Putamen (tissue), 1 donor: ENCODE measurements at regions not wholly inside any gene's neighbourhood (a gene's known extent, or its start where the extent isn't known, plus 50 kb on each side); places are given as distances from the start of the nearest gene placed in this dataset.
"Not testable (repeated sequence)": the region's sequence is repeated elsewhere in the genome, so short reads cannot be mapped to it uniquely, and the experiment has no call there.

ENCODE experiments used
- DNase-seq: peaks from one replicate; pipeline ENCODE4 v3.0.0-alpha.2; 2016; ENCODE audit warnings: low spot score

DNA sequence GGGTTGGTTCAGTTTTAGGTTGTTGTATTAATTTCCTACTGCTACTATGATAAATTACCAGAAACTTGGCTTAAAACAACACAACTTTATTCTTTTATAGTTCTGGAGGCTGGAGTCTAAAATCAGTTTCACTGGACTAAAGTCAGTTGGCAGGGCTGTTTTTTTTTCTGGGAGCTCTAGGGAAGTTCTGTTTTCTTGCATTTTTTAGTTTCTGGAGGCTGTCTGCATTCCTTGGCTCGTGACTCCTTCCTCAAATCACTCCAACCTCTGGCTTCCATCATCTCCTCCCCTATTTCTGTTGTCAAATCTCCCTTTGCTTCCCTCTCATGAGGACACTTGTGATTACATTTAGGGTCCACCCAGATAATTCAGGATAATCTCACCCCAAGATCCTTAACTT lies 51.3 kb upstream of the SUB1 start:
- DNase-seq: no peak

DNA sequence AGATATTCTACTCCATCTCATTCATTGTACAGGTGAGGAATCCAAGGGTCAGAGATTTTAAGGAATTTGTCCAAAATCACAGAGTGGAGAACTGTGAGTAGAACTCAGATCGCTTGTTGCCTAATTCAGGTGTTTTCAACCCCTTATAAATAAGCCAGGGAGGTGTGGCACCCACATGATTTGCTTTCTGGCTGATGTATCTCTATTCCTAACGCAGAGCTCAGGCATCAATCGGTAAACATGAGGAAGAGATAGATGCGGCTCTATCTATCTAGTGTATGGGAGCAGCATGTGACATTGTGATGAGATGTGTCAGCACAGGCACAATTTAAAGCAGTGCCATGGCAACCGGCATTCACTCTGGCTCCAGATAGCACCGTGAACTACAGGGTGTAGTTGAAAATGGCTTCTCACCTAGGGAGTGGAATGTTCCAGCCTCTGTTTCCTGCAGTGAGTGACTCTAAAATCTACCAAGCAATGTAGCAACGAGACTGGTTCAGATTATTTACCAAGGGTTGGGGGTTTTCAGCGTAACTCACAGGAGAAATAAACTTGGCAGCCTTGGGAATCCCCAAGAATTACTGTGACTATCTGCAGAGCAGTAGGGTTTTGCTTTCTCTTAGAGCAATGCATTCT lies 53.4 kb upstream of the SUB1 start:
- DNase-seq: peak; percentile 66

DNA sequence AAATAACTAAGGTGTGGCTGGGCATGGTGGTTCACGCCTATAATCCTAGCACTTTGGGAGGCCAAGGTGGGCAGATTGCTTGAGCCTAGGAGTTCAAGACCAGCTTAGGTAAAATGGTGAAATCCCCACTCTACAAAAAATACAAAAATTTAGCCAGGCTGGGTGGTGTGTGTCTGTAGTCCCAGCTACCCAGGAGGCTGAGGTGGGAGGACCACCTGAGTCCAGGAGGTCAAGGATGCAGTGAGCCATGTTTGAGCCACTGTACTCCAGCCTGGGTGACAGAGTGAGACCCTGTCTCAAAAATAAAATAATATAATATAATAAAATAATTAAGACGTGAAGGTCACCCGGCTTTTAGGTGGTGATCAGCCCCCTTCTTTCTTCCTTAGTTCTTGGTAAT lies 58.0 kb upstream of the SUB1 start:
- not testable (repeated sequence) for DNase-seq

DNA sequence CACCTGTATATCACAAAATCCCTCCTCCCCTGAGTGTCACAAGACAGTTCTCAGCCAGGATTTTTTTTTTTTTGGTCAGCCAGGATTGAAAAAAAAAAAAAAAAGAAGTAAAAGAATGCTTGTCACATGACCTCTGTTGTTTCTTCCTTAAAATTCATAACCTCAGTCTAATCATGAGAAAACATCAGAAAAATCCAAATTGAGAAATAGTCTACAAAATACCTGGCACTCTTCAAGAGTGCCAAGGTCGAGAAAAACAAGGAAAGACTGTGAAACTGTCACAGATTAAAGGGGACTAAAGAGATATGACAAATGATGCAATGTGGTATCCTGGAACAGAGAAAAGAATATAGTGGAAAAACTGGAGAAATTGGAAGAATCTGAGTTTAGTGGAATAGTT lies 58.5 kb upstream of the SUB1 start:
- no peak for DNase-seq

DNA sequence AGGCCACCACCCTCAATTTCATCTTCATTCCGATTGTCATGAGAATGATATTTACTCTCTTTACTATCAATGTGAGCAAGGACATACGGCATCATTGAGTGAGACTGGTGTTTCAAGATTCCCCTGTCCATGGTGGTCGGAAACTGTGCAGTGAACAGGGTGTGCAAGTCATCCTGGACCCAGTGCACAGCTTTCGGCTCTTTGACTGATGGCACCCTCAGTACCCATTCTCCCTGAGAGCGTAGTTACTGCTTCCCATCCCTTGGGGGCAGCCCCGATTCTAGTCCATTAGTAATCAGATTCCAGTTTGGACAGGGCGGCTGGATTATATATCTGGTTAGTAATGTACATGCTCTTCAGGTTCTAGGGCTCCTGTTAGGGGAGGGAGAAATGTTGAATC lies 61.7 kb upstream of the SUB1 start:
- DNase-seq: no peak

DNA sequence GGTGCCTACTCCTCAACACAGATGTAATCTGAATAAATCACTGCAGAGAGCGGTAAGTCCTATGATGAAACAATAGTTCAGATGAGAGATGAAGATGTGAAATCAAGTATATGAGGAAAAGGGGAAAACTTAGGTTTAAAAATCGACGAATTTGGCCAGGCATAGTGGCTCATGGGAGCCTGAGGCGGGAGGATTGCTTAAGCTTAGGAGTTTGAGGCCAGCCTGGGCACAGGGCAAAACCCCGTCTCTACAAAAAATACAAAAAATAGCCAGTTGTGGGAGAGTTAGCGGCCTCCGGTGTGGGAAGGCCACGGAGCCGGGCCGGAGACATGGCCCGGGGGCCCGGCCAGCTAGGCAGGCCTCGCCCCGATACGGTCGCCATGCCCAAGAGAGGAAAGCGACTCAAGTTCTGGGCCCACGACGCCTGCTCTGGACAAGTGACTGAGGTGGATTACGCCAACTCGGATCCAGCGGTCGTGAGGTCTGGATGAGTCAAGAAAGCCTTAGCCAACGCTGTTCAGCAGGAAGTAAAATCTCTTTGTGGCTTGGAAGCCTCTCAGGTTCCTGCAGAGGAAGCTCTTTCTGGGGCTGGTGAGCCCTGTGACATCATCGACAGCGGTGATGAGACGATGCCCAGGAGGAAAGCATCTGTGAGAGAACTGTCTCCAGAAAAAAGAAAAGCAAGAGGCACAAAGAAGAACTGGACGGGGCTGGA lies 62.8 kb upstream of the SUB1 start:
- no peak for DNase-seq

DNA sequence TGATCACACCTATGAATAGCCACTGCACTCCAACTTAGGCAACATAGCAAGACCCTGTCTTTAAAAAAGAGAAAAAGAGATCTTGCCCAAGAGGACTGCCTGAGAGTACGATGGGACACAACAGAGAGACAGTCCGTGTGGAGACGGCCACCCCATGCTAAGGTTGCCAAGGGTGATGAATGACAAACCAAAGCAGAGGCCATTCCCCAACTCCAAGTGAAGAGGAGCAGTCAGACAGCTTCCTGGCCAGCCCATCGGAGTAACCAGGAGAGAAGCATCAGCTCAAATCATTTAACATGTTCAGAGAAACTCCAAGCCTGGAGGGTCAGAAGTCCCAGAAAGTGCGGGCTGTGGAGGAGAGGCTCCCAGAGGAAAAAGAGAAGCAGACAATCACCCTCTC lies 63.9 kb upstream of the SUB1 start:
- no peak for DNase-seq

DNA sequence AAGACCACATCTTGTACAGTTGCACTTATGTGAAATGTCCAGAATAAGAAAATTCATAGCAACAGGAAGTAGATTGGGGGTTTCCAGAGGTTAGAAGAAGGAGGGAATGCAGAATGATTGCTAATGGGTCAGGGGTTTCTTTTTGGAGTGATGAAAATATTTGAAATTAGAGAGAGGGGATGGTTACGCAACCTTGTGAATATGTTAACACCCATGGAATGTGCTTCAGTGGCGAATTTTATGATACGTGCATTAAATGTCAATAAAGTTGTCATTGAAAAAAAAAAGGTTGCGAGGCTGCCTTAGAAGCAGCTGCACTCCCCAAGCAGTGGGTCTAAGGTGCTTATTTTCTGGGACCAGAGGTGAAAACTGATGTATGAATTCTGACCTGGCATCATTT lies 64.4 kb upstream of the SUB1 start:
- no peak for DNase-seq

DNA sequence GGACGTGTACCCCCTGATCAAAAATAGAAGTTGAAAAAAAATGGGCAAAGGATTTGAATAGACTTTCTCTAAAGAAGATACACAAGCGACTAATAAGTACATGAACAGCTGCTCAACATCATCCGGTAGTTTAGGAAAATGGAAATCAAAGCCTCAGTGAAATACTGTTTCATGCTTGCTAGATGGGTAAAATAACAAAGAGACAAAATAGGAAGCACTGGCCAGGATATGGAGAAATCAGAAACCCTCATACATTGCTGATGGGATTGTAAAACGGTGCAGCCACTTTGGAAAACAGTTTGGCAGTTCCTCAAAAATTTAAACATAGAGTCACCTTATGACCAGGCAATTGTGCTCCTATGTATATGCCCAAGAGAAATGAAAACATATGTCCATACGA lies 65.0 kb upstream of the SUB1 start:
- no peak for DNase-seq

DNA sequence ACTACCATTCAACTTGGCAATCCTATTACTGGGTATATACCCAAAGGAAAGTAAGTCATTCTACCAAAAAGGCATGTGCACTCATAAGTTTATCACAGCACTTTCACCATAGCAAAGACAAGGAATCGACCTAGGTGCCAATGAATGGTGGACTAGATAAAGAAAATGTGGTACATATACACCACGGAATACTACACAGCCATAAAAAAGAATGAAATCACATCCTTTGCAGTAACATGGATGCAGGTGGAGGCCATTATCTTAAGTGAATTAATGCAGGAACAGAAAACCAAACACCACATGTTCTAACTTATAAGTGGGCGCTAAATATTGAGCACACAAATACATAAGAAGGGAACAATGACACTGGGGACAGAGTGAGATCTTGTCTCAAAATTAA lies 65.8 kb upstream of the SUB1 start:
- DNase-seq: no peak

DNA sequence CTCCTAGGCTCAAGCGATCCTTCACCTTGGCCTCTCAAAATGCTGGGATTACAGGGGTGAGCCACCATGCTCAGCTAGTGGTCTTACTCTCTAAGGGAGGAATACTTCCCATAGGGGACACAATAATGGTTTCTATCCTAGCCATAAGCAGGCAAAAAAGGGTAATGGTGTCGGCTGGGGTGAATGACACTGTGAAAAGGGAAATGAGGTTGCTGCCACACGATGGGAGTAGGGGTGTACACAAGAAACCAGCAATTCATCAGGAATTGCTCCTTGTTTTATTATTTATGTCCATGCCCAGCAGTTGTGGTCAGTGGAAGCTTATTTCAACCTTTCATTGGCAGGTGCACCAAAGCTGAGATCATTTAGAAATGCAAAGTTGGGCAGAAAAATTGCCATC lies 70.3 kb upstream of the ZFR start:
- DNase-seq: no peak

DNA sequence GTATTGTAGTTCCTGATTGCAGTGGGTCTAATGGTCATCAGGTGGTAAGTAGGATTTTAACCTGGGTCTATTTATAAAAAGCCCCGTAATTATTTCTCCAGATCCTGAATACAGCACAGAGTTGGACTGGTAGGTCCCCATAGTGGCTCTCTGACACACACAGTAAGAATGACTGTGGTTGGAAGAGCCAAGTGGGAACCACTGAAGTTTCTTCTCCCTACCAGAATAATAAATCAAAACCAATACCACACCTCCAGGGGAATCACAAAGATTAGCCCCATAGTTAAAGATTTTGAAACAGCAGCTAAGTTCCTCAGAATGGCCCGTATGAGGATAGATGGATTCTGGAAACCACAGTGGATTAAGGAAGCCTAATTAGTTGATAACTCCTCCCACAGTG lies 68.4 kb upstream of the ZFR start:
- no peak for DNase-seq

DNA sequence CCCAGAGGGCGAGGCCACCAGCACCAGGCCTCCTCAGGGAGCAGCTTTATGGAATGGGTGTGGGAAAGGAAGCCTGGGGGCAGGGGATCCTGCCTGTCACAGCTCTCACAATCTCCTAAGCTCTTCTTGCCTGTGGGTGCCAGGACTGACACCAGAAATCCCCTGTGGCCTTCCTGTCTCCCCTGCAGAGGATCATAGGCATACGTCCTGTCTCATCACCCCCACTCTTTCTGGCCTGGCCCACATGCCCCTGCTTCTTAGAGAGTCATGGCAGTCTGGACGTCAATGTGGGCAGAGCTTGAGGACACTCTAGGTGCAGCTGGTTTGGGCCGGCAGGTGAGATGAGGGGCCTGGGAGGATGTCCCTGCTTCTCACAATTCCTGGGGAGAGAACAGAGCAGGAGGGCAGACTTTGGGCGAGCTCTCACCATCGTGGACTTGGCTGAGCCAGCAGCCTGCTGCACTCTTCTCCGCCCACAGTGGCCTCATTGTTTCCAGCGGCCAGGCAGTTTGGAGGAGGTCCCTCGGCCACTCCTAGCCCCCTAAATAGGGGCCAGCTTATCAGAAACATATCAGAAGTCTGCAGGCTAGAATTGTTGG lies 67.3 kb upstream of the ZFR start:
- no peak for DNase-seq

DNA sequence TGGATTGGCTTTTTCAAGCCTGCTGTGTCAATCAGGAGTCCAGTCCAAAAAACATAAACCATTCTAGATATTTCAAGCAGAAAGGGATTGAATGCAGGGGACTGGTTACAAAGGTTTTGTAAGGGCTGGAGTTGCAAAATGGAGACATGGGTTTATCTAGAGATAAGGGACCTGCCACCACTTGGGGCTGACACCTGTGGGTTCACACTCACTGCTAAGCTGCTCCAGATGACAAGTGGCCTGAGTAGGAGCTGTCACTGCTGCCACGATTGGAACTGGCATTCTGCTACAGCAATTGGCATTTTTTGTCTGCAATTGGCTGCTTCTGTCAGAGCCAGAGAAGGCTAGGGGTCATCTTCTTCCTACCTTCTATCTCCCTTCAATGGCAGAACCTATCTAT lies 66.3 kb upstream of the ZFR start:
- DNase-seq: no peak

DNA sequence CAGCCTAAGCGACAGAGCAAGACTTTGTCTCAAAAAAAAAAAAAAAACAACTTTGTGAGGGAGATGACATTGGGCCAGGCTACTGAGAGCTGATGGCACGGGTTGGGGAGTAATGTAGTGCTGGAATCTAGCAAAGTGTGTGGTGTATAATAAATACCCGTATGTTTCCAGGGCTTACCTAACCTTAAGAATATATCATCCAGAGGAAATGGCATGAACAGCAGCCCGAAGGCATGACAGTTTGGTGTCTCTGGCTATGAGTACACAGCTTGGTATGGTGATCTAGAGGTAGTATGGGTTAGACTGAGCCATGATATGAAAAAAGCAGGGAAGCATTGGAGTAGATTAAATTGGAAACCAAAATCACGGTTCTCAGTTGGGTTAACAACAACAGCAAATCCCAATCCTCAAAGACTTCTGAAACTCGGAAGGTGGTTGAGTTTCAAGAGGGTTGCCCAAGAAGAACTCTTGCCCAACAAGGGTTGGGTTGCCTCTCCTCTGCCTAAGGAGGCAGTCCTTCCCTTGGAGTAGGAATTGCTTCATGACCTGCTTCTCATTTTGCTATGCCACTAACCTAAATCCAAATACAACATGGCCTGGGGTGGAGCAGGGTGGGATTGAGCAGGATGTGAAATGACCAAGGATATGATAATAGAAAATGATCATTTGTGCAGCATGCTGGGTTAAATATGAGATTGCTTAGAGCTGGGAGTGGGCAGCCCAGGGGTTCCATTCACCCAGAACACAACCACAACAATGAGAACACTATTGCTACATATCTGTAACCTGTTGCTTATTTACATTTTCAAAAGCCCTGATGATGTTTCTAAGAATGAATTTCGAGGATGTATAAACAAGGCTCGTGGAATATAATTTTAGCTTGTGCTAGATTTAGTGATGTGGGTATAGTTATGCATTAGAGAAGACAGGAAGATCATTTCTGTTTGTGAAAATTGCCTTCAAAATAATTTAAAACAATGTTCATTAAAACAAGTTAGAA lies 64.6 kb upstream of the ZFR start:
- no peak for DNase-seq

DNA sequence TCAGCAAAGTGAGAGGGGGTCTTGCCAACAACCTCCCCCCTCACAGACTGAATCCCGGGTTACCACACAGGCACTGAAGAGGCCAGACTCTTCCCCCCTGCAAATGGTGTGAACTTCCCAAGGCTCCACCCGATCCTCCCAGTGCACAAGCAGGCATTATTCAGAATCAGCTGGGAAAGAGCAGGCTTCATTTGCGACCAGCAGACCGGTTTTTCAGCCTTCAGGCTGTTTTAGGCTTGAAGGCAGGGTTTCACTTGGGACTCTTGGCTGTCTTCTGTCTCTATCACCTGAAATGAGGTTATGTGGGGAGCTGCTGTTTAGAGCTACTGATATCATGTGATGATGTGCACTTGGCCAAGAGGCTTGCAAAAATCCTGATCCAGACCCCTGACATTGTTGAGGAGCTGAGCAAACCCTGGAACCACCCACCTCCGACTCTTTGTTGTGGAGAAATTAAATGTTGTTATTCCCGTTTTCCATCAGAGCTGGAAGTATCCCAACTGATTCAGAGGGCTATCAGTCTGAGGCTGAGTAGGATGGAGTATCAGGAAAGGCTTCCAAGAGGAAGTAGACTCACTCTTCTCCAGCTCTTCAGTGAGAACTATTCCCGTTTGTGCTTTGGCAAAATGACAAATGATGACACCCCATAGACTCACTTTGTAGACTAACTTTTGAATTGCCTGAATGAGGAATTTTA lies 63.3 kb upstream of the ZFR start:
- DNase-seq: no peak

DNA sequence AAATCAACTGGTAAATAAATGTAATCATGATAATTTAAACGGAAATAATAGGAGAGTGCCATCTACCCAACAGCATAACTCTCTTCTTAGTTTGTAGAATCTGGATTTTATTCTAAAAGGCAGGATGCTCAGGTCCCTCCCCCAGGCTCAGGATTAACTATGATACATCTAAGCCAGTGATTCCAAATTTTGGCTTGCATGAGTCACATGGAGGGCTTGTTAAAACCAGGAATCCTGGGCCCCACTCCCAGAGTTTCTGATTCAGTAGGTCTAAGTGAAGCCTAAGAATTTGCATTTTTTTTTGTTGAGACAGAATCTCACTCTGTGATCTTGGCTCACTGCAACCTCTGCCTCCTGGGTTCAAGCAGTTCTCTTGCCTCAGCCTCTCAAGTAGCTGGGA lies 62.3 kb upstream of the ZFR start:
- DNase-seq: no peak

DNA sequence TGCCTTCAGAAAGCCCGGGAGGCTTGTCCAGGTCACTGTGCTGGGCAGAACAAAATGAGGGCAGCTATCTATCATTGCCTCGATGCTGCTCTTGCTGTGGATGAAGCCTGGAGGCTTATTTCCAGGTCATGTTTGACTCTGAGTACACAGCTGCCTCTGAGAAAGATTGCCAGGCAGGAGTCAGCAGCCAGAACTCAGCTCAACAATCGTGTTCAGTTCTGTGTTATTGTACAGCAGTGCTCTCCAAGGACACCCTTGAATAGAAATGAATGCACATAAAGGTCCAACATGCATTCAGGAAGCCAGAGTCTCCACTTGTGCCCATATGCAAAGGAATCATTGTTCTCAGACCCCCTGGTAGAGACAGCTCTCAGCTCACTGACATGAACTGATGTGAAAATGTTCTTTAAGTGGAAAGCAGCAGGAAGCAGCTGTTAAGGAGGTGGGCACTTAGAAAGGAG lies 61.7 kb upstream of the ZFR start:
- DNase-seq: no peak

DNA sequence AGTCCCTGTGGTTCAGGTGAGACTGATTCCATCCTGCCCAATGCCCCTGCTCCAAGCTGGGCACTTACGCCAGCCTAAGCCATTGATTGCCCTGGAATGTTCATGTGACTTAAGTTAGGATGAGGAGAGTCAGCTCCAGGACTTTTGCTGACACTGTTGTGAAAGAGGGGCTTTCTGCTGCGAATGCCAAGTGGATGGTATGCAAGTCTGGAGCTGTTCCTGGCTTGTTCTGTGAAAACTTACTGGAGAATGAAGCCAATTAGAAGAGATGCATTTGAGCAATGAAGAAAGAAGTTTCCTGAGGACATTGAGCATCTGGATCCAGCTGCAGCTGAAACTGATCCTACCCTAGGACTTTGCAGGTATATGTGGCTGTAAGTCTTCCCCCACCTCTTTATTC lies 61.2 kb upstream of the ZFR start:
- DNase-seq: no peak

DNA sequence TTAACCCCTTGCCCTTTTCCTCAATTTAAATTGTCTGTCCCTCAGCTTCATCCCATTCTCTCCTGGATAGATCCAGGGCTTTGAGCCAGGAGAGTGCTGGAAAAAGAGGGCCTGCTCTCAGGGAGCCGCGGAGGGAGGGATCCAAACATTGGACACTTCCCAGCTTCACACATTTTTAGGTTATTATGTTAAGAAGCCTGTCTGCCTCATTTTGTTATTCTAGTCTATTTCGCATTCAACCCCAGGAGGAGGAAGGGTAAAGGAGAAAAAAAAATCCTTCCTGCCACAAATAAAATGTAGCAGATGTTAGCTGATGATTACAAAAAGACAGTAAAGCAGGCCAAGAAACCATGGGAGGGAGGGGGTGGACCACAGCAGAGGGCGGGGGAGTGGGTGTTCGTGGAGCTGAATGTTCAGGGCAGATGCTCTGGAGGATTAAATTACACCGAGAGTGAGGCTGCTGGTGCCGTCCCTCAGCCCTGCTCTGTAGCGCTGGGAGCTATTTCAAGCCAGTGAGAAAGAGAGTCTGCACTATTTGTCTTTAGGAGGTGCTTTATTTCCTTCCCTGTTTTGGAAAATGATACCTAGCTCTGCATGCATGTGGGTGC lies 60.6 kb upstream of the ZFR start:
- DNase-seq: peak; percentile 39

DNA sequence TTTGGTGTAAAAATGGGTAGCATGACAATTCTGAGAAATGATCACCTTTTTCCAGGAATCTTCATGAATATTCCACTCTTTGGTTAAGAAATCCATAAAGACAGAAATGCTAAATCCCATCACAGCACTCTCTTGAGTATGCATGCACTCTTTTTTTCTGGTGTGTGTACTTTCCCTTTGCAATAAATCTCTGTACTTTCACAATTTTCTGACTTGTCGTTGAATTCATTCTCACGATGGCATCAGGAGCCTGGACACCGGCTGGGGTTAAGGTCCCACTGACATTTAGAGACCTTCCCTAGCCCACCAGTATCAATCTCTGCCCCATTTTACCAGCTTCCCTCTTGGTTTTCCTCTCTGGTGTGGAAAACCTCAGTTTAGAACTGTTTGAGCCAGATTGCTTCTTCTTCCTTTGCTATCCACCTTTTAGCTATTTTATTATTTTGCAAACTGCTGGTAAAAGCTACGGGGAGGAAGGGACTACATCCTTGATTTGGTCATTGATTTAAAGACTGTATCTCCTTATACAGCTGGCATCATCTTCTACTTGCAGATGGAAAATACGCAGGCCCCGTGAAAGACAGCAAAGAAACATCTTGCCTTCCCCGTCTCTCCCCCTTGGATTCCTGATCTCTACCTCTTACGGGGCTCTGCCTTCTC lies 59.9 kb upstream of the ZFR start:
- DNase-seq: no peak
